WTC11 (cell line): ENCODE measurements at regions not wholly inside any gene's neighbourhood (a gene's known extent, or its start where the extent isn't known, plus 50 kb on each side); places are given as distances from the start of the nearest gene placed in this dataset.

Experiments used
- ATAC-seq: fragments of 200-7000 bp; cut with Tn5 transposase; 2 replicates; pipeline ENCODE4 v1.10.0; 2021; ENCODE audit warnings: mild to moderate bottlenecking, moderate library complexity
- CTCF ChIA-PET: fragments of 300-600 bp; sonication (Branson Sonifier 250); formaldehyde crosslinking; loops from one replicate; lab custom pipeline; 2021; ENCODE audit warnings: antibody characterized with exemption; lab: Charles Lee
- POLR2A ChIA-PET: fragments of 350-600 bp; sonication (Branson Sonifier 250); formaldehyde crosslinking; loops from one replicate; lab custom pipeline; 2021; ENCODE audit warnings: antibody characterized with exemption; lab: Charles Lee
- DNase-seq: peaks from one replicate; pipeline ENCODE4 v3.0.0; 2021; ENCODE audit warnings: low spot score
- H3K27ac Mint-ChIP-seq: 2 replicates; pipeline ENCODE4 v1.8.0; 2021; ENCODE audit warnings: mixed read lengths
- H3K27me3 Mint-ChIP-seq: 2 replicates; pipeline ENCODE4 v1.8.0; 2021; ENCODE audit warnings: low read depth, mild to moderate bottlenecking, moderate library complexity, mixed read lengths
- H3K36me3 Mint-ChIP-seq: 2 replicates; pipeline ENCODE4 v1.8.0; 2021; ENCODE audit warnings: mixed read lengths
- H3K4me1 Mint-ChIP-seq: 2 replicates; pipeline ENCODE4 v1.8.0; 2022; ENCODE audit warnings: mixed read lengths
- H3K4me3 Mint-ChIP-seq: 2 replicates; pipeline ENCODE4 v1.8.0; 2021; ENCODE audit warnings: mild to moderate bottlenecking, moderate library complexity, mixed read lengths
- H3K9me3 Mint-ChIP-seq: 2 replicates; pipeline ENCODE4 v1.8.0; 2021; ENCODE audit warnings: mixed read lengths
- CBFB ChIP-seq: sonication (generic); formaldehyde crosslinking; IDR thresholded peaks from 2 replicates; pipeline ENCODE4 v1.8.1; 2022; ENCODE audit warnings: mild to moderate bottlenecking, low read depth, missing genetic modification reagents
- CREM ChIP-seq: sonication (generic); formaldehyde crosslinking; IDR thresholded peaks from 2 replicates; pipeline ENCODE4 v1.8.1; 2022; ENCODE audit warnings: mild to moderate bottlenecking, missing genetic modification reagents, moderate library complexity
- ELF4 ChIP-seq: sonication (generic); formaldehyde crosslinking; IDR thresholded peaks from 2 replicates; pipeline ENCODE4 v1.8.1; 2022; ENCODE audit warnings: low read depth, mild to moderate bottlenecking, moderate library complexity, missing genetic modification reagents
- ETV6 ChIP-seq: sonication (generic); formaldehyde crosslinking; IDR thresholded peaks from 2 replicates; pipeline ENCODE4 v1.8.1; 2022; ENCODE audit warnings: mild to moderate bottlenecking, missing genetic modification reagents
- FOXJ3 ChIP-seq: sonication (generic); formaldehyde crosslinking; IDR thresholded peaks from 2 replicates; pipeline ENCODE4 v1.9.0; 2021; ENCODE audit warnings: missing genetic modification reagents, mild to moderate bottlenecking, borderline replicate concordance
- FOXP1 ChIP-seq: sonication (generic); formaldehyde crosslinking; IDR thresholded peaks from 2 replicates; pipeline ENCODE4 v1.8.0; 2022; ENCODE audit warnings: missing genetic modification reagents, mild to moderate bottlenecking, moderate library complexity, borderline replicate concordance
- GRHL2 ChIP-seq: fragments of 250-450 bp; sonication (Bioruptor Pico); IDR thresholded peaks from 2 replicates; pipeline ENCODE4 v1.8.0; 2022; ENCODE audit warnings: mild to moderate bottlenecking, moderate library complexity; ENCODE audit not compliant: insufficient replicate concordance, severe bottlenecking
- IRF2 ChIP-seq: sonication (generic); formaldehyde crosslinking; IDR thresholded peaks from 2 replicates; pipeline ENCODE4 v1.8.0; 2022; ENCODE audit warnings: low read depth, missing genetic modification reagents, borderline replicate concordance
- RELA ChIP-seq: sonication (generic); formaldehyde crosslinking; IDR thresholded peaks from 2 replicates; pipeline ENCODE4 v1.8.1; 2022; ENCODE audit warnings: missing genetic modification reagents, mild to moderate bottlenecking, borderline replicate concordance
- RORB ChIP-seq: fragments of 250-450 bp; sonication (Bioruptor Pico); IDR thresholded peaks from 2 replicates; pipeline ENCODE4 v1.9.0; 2021; ENCODE audit warnings: mild to moderate bottlenecking
- SMAD4 ChIP-seq: sonication (generic); formaldehyde crosslinking; IDR thresholded peaks from 2 replicates; pipeline ENCODE4 v1.8.0; 2022; ENCODE audit warnings: mild to moderate bottlenecking, missing genetic modification reagents
- SP1 ChIP-seq: sonication (generic); formaldehyde crosslinking; conservative IDR thresholded peaks from 2 replicates; pipeline ENCODE4 v1.8.1; 2022; ENCODE audit warnings: missing genetic modification reagents
- TEAD1 ChIP-seq: sonication (generic); formaldehyde crosslinking; IDR thresholded peaks from 2 replicates; pipeline ENCODE4 v1.8.0; 2022; ENCODE audit warnings: mild to moderate bottlenecking, missing genetic modification reagents
- TP53 ChIP-seq: sonication (generic); formaldehyde crosslinking; IDR thresholded peaks from 2 replicates; pipeline ENCODE4 v1.8.1; 2023; ENCODE audit warnings: mild to moderate bottlenecking, missing genetic modification reagents
- ZNF121 ChIP-seq: sonication (generic); formaldehyde crosslinking; IDR thresholded peaks from 2 replicates; pipeline ENCODE4 v1.8.0; 2023; ENCODE audit warnings: missing genetic modification reagents
- TF ChIP-seq, protein P1 (sequence below): fragments of 200-600 bp; IDR thresholded peaks from 2 replicates; pipeline ENCODE4 v1.8.0; 2022; ENCODE audit warnings: antibody characterized with exemption
- TF ChIP-seq, protein P2 (sequence below): fragments of 250-450 bp; sonication (Bioruptor Pico); IDR thresholded peaks from 2 replicates; pipeline ENCODE4 v1.9.0; 2021; ENCODE audit warnings: mild to moderate bottlenecking
- TF ChIP-seq, protein P3 (sequence below): sonication (generic); formaldehyde crosslinking; IDR thresholded peaks from 2 replicates; pipeline ENCODE4 v1.8.1; 2023; ENCODE audit warnings: mild to moderate bottlenecking, missing genetic modification reagents, moderate library complexity
- TF ChIP-seq, protein P4 (sequence below): sonication (generic); formaldehyde crosslinking; conservative IDR thresholded peaks from 2 replicates; pipeline ENCODE4 v1.8.1; 2022; ENCODE audit warnings: mild to moderate bottlenecking, missing genetic modification reagents
- TF ChIP-seq, protein P5 (sequence below): sonication (generic); formaldehyde crosslinking; IDR thresholded peaks from 2 replicates; pipeline ENCODE4 v1.8.1; 2023; ENCODE audit warnings: mild to moderate bottlenecking, missing genetic modification reagents
- TF ChIP-seq, protein P6 (sequence below): sonication (generic); formaldehyde crosslinking; IDR thresholded peaks from 2 replicates; pipeline ENCODE4 v1.8.1; 2023; ENCODE audit warnings: mild to moderate bottlenecking, missing genetic modification reagents, borderline replicate concordance
- TF ChIP-seq, protein P7 (sequence below): sonication (generic); formaldehyde crosslinking; IDR thresholded peaks from 2 replicates; pipeline ENCODE4 v1.8.1; 2023; ENCODE audit warnings: mild to moderate bottlenecking, missing genetic modification reagents

DNA sequence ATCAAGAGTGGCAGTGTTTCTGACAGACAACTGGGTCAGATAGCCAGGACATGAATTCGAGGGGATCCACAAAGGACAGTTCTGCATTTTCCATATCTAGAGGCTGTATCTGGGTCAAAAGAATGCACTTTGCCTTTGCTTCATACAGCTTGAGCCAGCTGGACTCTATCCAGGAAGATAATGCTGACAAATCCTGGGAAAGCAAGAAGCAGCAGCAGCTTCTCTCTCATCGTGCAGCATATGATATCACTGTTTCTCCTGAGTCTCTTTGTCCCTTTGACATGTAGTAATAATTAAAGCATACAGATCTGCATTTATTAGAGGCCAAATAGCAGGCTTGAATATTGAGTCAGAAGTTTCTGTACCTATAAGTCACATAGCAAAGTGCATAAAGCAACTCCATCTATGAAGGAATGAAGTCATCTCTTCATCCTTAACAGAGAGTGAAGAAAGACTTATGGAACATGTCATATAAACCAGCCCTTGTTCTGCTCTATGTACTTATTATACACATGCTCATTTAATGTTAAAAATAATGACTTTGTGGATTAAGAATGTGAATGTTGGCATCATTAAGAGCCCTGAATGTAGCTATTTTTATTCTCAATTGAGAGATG, 236.8 kb upstream of the GBE1 start:
- Mint-ChIP-seq H3K27me3 (no peaks in the 10 kb centered on the region), H3K36me3 (no peaks in the 10 kb centered on the region), H3K4me1 (peaks cover 23% of the 10 kb centered on the region), H3K27ac (no peak overlapping the region), H3K9me3 (peaks cover 9% of the 10 kb centered on the region), H3K4me3 (no peak overlapping the region)
- TF ChIP-seq, protein P1, sequence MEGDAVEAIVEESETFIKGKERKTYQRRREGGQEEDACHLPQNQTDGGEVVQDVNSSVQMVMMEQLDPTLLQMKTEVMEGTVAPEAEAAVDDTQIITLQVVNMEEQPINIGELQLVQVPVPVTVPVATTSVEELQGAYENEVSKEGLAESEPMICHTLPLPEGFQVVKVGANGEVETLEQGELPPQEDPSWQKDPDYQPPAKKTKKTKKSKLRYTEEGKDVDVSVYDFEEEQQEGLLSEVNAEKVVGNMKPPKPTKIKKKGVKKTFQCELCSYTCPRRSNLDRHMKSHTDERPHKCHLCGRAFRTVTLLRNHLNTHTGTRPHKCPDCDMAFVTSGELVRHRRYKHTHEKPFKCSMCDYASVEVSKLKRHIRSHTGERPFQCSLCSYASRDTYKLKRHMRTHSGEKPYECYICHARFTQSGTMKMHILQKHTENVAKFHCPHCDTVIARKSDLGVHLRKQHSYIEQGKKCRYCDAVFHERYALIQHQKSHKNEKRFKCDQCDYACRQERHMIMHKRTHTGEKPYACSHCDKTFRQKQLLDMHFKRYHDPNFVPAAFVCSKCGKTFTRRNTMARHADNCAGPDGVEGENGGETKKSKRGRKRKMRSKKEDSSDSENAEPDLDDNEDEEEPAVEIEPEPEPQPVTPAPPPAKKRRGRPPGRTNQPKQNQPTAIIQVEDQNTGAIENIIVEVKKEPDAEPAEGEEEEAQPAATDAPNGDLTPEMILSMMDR: no peak
- TF ChIP-seq, protein P2, sequence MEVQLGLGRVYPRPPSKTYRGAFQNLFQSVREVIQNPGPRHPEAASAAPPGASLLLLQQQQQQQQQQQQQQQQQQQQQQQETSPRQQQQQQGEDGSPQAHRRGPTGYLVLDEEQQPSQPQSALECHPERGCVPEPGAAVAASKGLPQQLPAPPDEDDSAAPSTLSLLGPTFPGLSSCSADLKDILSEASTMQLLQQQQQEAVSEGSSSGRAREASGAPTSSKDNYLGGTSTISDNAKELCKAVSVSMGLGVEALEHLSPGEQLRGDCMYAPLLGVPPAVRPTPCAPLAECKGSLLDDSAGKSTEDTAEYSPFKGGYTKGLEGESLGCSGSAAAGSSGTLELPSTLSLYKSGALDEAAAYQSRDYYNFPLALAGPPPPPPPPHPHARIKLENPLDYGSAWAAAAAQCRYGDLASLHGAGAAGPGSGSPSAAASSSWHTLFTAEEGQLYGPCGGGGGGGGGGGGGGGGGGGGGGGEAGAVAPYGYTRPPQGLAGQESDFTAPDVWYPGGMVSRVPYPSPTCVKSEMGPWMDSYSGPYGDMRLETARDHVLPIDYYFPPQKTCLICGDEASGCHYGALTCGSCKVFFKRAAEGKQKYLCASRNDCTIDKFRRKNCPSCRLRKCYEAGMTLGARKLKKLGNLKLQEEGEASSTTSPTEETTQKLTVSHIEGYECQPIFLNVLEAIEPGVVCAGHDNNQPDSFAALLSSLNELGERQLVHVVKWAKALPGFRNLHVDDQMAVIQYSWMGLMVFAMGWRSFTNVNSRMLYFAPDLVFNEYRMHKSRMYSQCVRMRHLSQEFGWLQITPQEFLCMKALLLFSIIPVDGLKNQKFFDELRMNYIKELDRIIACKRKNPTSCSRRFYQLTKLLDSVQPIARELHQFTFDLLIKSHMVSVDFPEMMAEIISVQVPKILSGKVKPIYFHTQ (CRISPR knock-in tag): no peak
- no peak for TF ChIP-seq RELA (CRISPR knock-in tag)
- TF ChIP-seq IRF2 (CRISPR knock-in tag): no peak
- no peak for TF ChIP-seq TP53 (CRISPR knock-in tag)
- TF ChIP-seq, protein P3, sequence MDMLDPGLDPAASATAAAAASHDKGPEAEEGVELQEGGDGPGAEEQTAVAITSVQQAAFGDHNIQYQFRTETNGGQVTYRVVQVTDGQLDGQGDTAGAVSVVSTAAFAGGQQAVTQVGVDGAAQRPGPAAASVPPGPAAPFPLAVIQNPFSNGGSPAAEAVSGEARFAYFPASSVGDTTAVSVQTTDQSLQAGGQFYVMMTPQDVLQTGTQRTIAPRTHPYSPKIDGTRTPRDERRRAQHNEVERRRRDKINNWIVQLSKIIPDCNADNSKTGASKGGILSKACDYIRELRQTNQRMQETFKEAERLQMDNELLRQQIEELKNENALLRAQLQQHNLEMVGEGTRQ (CRISPR knock-in tag): no peak
- TF ChIP-seq, protein P4, sequence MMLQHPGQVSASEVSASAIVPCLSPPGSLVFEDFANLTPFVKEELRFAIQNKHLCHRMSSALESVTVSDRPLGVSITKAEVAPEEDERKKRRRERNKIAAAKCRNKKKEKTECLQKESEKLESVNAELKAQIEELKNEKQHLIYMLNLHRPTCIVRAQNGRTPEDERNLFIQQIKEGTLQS (CRISPR knock-in tag): no peak
- no peak for TF ChIP-seq GRHL2 (CRISPR knock-in tag)
- no peak for TF ChIP-seq ETV6
- TF ChIP-seq SP1: no peak
- TF ChIP-seq, protein P5, sequence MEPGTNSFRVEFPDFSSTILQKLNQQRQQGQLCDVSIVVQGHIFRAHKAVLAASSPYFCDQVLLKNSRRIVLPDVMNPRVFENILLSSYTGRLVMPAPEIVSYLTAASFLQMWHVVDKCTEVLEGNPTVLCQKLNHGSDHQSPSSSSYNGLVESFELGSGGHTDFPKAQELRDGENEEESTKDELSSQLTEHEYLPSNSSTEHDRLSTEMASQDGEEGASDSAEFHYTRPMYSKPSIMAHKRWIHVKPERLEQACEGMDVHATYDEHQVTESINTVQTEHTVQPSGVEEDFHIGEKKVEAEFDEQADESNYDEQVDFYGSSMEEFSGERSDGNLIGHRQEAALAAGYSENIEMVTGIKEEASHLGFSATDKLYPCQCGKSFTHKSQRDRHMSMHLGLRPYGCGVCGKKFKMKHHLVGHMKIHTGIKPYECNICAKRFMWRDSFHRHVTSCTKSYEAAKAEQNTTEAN (CRISPR knock-in tag): no peak
- TF ChIP-seq ELF4 (CRISPR knock-in tag): no peak
- no peak for TF ChIP-seq CBFB (CRISPR knock-in tag)
- no peak for TF ChIP-seq RORB (CRISPR knock-in tag)
- no peak for TF ChIP-seq TEAD1
- DNase-seq (no peak), ATAC-seq (no peak)
- ChIA-PET CTCF (no interaction called here), POLR2A (no interaction called here)

DNA sequence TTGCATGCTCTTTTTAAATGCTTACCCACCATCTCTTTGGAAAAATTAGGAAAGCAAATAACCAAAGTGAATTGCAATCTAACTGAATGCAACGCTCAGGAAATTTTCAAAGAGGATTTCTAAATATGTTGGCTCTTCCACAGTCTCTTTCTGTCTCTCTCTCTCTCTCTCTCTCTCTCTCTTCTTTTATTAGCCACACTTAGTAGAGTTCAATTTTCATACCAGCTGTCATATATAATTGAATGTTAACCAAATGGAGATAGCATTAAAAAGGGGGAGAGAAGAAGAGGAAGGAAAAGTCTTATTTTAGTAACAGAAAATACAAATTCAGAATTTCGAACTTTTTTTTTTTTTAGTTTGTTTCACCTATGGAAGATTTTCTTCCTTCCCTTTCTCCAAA, 235.9 kb upstream of the GBE1 start:
- H3K27ac Mint-ChIP-seq: no peak overlapping the region
- no peak overlapping the region for H3K4me3 Mint-ChIP-seq
- no peaks in the 10 kb centered on the region for H3K27me3 Mint-ChIP-seq
- H3K4me1 Mint-ChIP-seq: peaks cover 23% of the 10 kb centered on the region
- DNase-seq: no peak
- no peaks in the 10 kb centered on the region for H3K36me3 Mint-ChIP-seq
- POLR2A ChIA-PET: no interaction called here
- CTCF ChIA-PET: no interaction called here
- ATAC-seq: no peak
- peaks cover 9% of the 10 kb centered on the region for H3K9me3 Mint-ChIP-seq
- TF ChIP-seq FOXJ3 (CRISPR knock-in tag): no peak
- TF ChIP-seq ETV6: no peak
- TF ChIP-seq, protein P6, sequence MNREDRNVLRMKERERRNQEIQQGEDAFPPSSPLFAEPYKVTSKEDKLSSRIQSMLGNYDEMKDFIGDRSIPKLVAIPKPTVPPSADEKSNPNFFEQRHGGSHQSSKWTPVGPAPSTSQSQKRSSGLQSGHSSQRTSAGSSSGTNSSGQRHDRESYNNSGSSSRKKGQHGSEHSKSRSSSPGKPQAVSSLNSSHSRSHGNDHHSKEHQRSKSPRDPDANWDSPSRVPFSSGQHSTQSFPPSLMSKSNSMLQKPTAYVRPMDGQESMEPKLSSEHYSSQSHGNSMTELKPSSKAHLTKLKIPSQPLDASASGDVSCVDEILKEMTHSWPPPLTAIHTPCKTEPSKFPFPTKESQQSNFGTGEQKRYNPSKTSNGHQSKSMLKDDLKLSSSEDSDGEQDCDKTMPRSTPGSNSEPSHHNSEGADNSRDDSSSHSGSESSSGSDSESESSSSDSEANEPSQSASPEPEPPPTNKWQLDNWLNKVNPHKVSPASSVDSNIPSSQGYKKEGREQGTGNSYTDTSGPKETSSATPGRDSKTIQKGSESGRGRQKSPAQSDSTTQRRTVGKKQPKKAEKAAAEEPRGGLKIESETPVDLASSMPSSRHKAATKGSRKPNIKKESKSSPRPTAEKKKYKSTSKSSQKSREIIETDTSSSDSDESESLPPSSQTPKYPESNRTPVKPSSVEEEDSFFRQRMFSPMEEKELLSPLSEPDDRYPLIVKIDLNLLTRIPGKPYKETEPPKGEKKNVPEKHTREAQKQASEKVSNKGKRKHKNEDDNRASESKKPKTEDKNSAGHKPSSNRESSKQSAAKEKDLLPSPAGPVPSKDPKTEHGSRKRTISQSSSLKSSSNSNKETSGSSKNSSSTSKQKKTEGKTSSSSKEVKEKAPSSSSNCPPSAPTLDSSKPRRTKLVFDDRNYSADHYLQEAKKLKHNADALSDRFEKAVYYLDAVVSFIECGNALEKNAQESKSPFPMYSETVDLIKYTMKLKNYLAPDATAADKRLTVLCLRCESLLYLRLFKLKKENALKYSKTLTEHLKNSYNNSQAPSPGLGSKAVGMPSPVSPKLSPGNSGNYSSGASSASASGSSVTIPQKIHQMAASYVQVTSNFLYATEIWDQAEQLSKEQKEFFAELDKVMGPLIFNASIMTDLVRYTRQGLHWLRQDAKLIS: no peak
- TF ChIP-seq SP1: no peak
- TF ChIP-seq FOXP1 (CRISPR knock-in tag): no peak
- no peak for TF ChIP-seq ZNF121 (CRISPR knock-in tag)
- TF ChIP-seq, protein P7, sequence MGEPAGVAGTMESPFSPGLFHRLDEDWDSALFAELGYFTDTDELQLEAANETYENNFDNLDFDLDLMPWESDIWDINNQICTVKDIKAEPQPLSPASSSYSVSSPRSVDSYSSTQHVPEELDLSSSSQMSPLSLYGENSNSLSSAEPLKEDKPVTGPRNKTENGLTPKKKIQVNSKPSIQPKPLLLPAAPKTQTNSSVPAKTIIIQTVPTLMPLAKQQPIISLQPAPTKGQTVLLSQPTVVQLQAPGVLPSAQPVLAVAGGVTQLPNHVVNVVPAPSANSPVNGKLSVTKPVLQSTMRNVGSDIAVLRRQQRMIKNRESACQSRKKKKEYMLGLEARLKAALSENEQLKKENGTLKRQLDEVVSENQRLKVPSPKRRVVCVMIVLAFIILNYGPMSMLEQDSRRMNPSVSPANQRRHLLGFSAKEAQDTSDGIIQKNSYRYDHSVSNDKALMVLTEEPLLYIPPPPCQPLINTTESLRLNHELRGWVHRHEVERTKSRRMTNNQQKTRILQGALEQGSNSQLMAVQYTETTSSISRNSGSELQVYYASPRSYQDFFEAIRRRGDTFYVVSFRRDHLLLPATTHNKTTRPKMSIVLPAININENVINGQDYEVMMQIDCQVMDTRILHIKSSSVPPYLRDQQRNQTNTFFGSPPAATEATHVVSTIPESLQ (CRISPR knock-in tag): no peak
- no peak for TF ChIP-seq CREM (CRISPR knock-in tag)
- no peak for TF ChIP-seq SMAD4
